Neural progenitor cell (in vitro differentiated cells): ENCODE measurements at regions not wholly inside any gene's neighbourhood (a gene's known extent, or its start where the extent isn't known, plus 50 kb on each side); places are given as distances from the start of the nearest gene placed in this dataset.

Source experiments
- EZH2 ChIP-seq: fragments of 200-600 bp; sonication (generic); IDR thresholded peaks from 2 replicates; pipeline ENCODE4 v1.6.1; 2017; ENCODE audit warnings: antibody characterized with exemption, mild to moderate bottlenecking, moderate library complexity
- EZH2phosphoT487 ChIP-seq: fragments of 200-600 bp; sonication (generic); IDR thresholded peaks from 2 replicates; pipeline ENCODE4 v1.6.1; 2017; ENCODE audit warnings: antibody characterized with exemption
- TF ChIP-seq, protein P1 (sequence below): fragments of 200-600 bp; sonication (generic); IDR thresholded peaks from 2 replicates; pipeline ENCODE4 v1.5.1; 2017; ENCODE audit warnings: antibody characterized with exemption, mild to moderate bottlenecking

DNA sequence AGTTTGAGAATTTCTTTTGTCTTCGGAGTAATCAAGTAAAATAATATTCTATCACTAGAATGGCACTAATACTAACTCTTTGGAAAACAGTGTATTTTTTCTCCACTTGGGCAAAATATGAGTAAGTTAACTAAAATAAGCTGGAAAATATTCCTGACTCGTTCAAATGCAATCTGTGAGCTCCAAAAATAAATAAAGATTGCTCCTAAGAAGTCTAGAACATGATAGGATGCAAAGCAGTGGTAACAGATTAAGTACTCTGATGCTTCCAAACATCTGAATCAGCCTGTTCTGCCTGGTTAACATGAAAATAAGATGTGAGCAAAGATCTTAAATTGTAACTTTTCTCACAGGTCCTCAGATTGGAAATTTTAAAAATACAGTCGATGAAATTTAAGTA, 285.1 kb upstream of the ID4 start:
- TF ChIP-seq EZH2 (no peak), EZH2phosphoT487 (no peak)
- TF ChIP-seq, protein P1, sequence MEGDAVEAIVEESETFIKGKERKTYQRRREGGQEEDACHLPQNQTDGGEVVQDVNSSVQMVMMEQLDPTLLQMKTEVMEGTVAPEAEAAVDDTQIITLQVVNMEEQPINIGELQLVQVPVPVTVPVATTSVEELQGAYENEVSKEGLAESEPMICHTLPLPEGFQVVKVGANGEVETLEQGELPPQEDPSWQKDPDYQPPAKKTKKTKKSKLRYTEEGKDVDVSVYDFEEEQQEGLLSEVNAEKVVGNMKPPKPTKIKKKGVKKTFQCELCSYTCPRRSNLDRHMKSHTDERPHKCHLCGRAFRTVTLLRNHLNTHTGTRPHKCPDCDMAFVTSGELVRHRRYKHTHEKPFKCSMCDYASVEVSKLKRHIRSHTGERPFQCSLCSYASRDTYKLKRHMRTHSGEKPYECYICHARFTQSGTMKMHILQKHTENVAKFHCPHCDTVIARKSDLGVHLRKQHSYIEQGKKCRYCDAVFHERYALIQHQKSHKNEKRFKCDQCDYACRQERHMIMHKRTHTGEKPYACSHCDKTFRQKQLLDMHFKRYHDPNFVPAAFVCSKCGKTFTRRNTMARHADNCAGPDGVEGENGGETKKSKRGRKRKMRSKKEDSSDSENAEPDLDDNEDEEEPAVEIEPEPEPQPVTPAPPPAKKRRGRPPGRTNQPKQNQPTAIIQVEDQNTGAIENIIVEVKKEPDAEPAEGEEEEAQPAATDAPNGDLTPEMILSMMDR = no peak
